WTC11 (cell line): ENCODE measurements at regions not wholly inside any gene's neighbourhood (a gene's known extent, or its start where the extent isn't known, plus 50 kb on each side); places are given as distances from the start of the nearest gene placed in this dataset.

Experiments
- CTCF ChIP-seq: fragments of 200-600 bp; IDR thresholded peaks from 2 replicates; pipeline ENCODE4 v1.8.0; 2022; ENCODE audit warnings: antibody characterized with exemption
- MLX ChIP-seq: sonication (generic); formaldehyde crosslinking; IDR thresholded peaks from 2 replicates; pipeline ENCODE4 v1.8.1; 2023; ENCODE audit warnings: mild to moderate bottlenecking, missing genetic modification reagents, moderate library complexity
- PRDM15 ChIP-seq: sonication (generic); formaldehyde crosslinking; IDR thresholded peaks from 2 replicates; pipeline ENCODE4 v1.8.0; 2022; ENCODE audit warnings: missing genetic modification reagents
- PREB ChIP-seq: sonication (generic); formaldehyde crosslinking; IDR thresholded peaks from 2 replicates; pipeline ENCODE4 v1.8.1; 2022; ENCODE audit warnings: mild to moderate bottlenecking, missing genetic modification reagents, moderate library complexity, borderline replicate concordance
- PRRX2 ChIP-seq: fragments of 250-450 bp; sonication (Bioruptor Pico); IDR thresholded peaks from 2 replicates; pipeline ENCODE4 v1.8.0; 2021; ENCODE audit warnings: mild to moderate bottlenecking
- TP53 ChIP-seq: sonication (generic); formaldehyde crosslinking; IDR thresholded peaks from 2 replicates; pipeline ENCODE4 v1.8.1; 2023; ENCODE audit warnings: mild to moderate bottlenecking, missing genetic modification reagents
- ZNF121 ChIP-seq: sonication (generic); formaldehyde crosslinking; IDR thresholded peaks from 2 replicates; pipeline ENCODE4 v1.8.0; 2023; ENCODE audit warnings: missing genetic modification reagents
- ZNF425 ChIP-seq: fragments of 250-450 bp; sonication (Bioruptor Pico); conservative IDR thresholded peaks from 2 replicates; pipeline ENCODE4 v1.9.0; 2021; ENCODE audit warnings: mild to moderate bottlenecking
- ZNF512 ChIP-seq: sonication (generic); formaldehyde crosslinking; IDR thresholded peaks from 2 replicates; pipeline ENCODE4 v1.8.1; 2022; ENCODE audit warnings: missing genetic modification reagents, borderline replicate concordance
- TF ChIP-seq, protein P1 (sequence below): sonication (generic); formaldehyde crosslinking; IDR thresholded peaks from 2 replicates; pipeline ENCODE4 v1.8.0; 2022; ENCODE audit warnings: mild to moderate bottlenecking, missing genetic modification reagents
- TF ChIP-seq, protein P2 (sequence below): sonication (generic); formaldehyde crosslinking; IDR thresholded peaks from 2 replicates; pipeline ENCODE4 v1.8.0; 2023; ENCODE audit warnings: mild to moderate bottlenecking, missing genetic modification reagents
- TF ChIP-seq, protein P3 (sequence below): sonication (generic); formaldehyde crosslinking; IDR thresholded peaks from 2 replicates; pipeline ENCODE4 v1.8.1; 2022; ENCODE audit warnings: mild to moderate bottlenecking, moderate library complexity, missing genetic modification reagents
- TF ChIP-seq, protein P4 (sequence below): sonication (generic); formaldehyde crosslinking; IDR thresholded peaks from 2 replicates; pipeline ENCODE4 v1.8.1; 2023; ENCODE audit warnings: mild to moderate bottlenecking, missing genetic modification reagents

GRCh38 chrX:40300286-40300890 lies 202.6 kb upstream of the BCOR start:
- TF ChIP-seq PRDM15 (CRISPR knock-in tag) (no peak), CTCF (no peak), ZNF121 (CRISPR knock-in tag) (no peak), PRRX2 (CRISPR knock-in tag) (no peak), TP53 (CRISPR knock-in tag) (no peak), ZNF425 (CRISPR knock-in tag) (no peak), ZNF512 (CRISPR knock-in tag) (no peak), MLX (CRISPR knock-in tag) (no peak), PREB (no peak)
- TF ChIP-seq, protein P1, sequence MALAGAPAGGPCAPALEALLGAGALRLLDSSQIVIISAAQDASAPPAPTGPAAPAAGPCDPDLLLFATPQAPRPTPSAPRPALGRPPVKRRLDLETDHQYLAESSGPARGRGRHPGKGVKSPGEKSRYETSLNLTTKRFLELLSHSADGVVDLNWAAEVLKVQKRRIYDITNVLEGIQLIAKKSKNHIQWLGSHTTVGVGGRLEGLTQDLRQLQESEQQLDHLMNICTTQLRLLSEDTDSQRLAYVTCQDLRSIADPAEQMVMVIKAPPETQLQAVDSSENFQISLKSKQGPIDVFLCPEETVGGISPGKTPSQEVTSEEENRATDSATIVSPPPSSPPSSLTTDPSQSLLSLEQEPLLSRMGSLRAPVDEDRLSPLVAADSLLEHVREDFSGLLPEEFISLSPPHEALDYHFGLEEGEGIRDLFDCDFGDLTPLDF (CRISPR knock-in tag) = no peak
- TF ChIP-seq, protein P2, sequence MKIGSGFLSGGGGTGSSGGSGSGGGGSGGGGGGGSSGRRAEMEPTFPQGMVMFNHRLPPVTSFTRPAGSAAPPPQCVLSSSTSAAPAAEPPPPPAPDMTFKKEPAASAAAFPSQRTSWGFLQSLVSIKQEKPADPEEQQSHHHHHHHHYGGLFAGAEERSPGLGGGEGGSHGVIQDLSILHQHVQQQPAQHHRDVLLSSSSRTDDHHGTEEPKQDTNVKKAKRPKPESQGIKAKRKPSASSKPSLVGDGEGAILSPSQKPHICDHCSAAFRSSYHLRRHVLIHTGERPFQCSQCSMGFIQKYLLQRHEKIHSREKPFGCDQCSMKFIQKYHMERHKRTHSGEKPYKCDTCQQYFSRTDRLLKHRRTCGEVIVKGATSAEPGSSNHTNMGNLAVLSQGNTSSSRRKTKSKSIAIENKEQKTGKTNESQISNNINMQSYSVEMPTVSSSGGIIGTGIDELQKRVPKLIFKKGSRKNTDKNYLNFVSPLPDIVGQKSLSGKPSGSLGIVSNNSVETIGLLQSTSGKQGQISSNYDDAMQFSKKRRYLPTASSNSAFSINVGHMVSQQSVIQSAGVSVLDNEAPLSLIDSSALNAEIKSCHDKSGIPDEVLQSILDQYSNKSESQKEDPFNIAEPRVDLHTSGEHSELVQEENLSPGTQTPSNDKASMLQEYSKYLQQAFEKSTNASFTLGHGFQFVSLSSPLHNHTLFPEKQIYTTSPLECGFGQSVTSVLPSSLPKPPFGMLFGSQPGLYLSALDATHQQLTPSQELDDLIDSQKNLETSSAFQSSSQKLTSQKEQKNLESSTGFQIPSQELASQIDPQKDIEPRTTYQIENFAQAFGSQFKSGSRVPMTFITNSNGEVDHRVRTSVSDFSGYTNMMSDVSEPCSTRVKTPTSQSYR = no peak
- TF ChIP-seq, protein P3, sequence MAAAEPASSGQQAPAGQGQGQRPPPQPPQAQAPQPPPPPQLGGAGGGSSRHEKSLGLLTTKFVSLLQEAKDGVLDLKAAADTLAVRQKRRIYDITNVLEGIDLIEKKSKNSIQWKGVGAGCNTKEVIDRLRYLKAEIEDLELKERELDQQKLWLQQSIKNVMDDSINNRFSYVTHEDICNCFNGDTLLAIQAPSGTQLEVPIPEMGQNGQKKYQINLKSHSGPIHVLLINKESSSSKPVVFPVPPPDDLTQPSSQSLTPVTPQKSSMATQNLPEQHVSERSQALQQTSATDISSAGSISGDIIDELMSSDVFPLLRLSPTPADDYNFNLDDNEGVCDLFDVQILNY (CRISPR knock-in tag) = no peak
- TF ChIP-seq, protein P4, sequence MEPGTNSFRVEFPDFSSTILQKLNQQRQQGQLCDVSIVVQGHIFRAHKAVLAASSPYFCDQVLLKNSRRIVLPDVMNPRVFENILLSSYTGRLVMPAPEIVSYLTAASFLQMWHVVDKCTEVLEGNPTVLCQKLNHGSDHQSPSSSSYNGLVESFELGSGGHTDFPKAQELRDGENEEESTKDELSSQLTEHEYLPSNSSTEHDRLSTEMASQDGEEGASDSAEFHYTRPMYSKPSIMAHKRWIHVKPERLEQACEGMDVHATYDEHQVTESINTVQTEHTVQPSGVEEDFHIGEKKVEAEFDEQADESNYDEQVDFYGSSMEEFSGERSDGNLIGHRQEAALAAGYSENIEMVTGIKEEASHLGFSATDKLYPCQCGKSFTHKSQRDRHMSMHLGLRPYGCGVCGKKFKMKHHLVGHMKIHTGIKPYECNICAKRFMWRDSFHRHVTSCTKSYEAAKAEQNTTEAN (CRISPR knock-in tag) = no peak
